Omental fat pad (tissue), 3 donors: ENCODE measurements at regions not wholly inside any gene's neighbourhood (a gene's known extent, or its start where the extent isn't known, plus 50 kb on each side); places are given as distances from the start of the nearest gene placed in this dataset.

Experiments used
- ATAC-seq: fragments of 150-250 bp; one replicate; pipeline ENCODE4 v1.9.1; 2016; ENCODE audit warnings: mild to moderate bottlenecking, moderate library complexity; ENCODE audit not compliant: low FRiP score
- DNase-seq: peaks from one replicate; pipeline ENCODE4 v3.0.0-alpha.2; 2019; ENCODE audit warnings: low spot score
- CTCF ChIP-seq, 3 donors: fragments of 450-650 bp; IDR thresholded peaks; one replicate each; pipeline ENCODE4 v1.5.1; 2016 to 2017; ENCODE audit warnings: antibody characterized with exemption in 3 of 3, mild to moderate bottlenecking in 3 of 3, moderate library complexity in 2 of 3

GRCh38 chr3:153680526-153680925, 440.7 kb upstream of the ARHGEF26 start:
- no peak for ATAC-seq
- no peak for TF ChIP-seq CTCF (IDR thresholded peaks at IDR 0.05)
- no peak for DNase-seq

DNA sequence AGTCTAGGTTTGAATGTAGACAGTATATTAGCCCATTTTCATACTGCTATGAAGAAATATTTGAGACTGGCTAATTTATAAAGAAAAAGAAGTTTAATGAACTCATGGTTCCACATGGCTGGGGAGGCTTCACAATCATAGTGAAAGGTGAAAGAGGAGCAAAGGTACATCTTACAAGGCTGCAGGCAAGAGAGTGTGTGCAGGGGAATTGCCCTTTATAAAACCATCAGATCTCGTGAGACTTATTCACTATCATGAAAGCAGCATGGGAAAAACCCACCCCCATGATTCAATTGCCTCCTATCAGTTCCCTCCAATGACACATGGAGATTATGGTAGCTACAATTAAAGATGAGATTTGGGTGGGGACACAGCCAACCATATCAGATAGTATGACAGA, 440.1 kb upstream of the ARHGEF26 start:
- ATAC-seq (no peak), DNase-seq (no peak)
- TF ChIP-seq CTCF (IDR thresholded peaks at IDR 0.05): no peak

GRCh38 chr3:153688301-153689120, 432.7 kb upstream of the ARHGEF26 start:
- no peak for TF ChIP-seq CTCF (IDR thresholded peaks at IDR 0.05)
- ATAC-seq: no peak
- DNase-seq: no peak

DNA sequence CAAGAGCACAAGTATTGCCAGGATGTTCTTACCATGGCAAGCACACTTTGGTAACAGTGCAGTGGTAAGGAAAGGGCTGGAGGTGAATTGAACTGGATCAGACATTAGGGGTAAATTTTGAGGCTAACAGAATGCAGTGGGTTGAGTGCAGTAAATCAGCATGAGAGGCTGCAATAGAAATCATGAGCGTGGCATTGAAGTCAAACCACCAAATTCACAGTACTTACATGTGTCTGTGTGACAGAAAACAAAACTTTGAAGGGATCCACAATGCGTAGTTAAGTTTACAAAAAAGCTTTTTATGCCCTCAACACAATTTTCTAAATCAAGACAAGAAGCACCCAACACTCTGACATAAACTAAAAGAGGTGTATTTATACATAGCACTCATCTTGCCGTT, 428.0 kb upstream of the ARHGEF26 start:
- ATAC-seq (no peak), DNase-seq (no peak)
- TF ChIP-seq CTCF (IDR thresholded peaks at IDR 0.05): no peak

- no peak for DNase-seq
- ATAC-seq: no peak
- TF ChIP-seq CTCF (IDR thresholded peaks at IDR 0.05): no peak
Observed at GRCh38 chr3:153702106-153702505, 419.1 kb upstream of the ARHGEF26 start.

- DNase-seq: no peak
- ATAC-seq: no peak
- TF ChIP-seq CTCF (IDR thresholded peaks at IDR 0.05): no peak
Observed at GRCh38 chr3:153704115-153704514, 417.1 kb upstream of the ARHGEF26 start.

DNA sequence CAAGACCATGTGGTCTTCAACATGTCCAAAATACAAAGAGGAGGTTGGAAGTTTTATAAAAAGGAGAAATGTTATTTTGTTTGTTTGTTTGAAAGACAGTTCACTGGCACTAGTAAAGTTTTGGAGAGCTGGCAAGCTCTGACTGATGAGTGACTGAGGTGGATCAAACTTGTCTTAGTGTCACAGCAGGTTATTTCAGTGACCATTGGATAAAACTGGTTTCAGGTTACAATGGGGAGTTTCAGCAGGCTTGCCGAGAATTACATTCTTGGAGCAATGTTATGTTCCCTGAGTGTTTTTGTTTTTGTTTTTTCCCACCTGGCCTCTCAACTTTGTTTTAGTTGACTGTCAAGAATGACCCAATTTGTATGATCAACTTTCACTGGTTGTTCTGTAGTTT, 414.5 kb upstream of the ARHGEF26 start:
- ATAC-seq (no peak), DNase-seq (no peak)
- TF ChIP-seq CTCF (IDR thresholded peaks at IDR 0.05): no peak
